H9 (cell line): ENCODE measurements at regions not wholly inside any gene's neighbourhood (a gene's known extent, or its start where the extent isn't known, plus 50 kb on each side); places are given as distances from the start of the nearest gene placed in this dataset.

Experiments used
- DNase-seq: peaks from one replicate; pipeline ENCODE4 v3.0.0-alpha.2; 2017
- H2AFZ ChIP-seq: one replicate; pipeline ENCODE4 v1.6.1; 2013; ENCODE audit warnings: mild to moderate bottlenecking, low read length, control low read depth, moderate library complexity
- H2AK5ac ChIP-seq: 2 replicates; pipeline ENCODE4 v1.6.1; 2013; ENCODE audit warnings: low read length, control low read depth, mixed read lengths; ENCODE audit not compliant: insufficient read length
- H2BK120ac ChIP-seq: one replicate; pipeline ENCODE4 v1.6.1; 2013; ENCODE audit warnings: low read depth, mild to moderate bottlenecking, low read length, control low read depth, inconsistent platforms; ENCODE audit not compliant: poor library complexity, severe bottlenecking
- H2BK12ac ChIP-seq: 2 replicates; pipeline ENCODE4 v1.6.1; 2013; ENCODE audit warnings: low read length, control low read depth, mixed read lengths, low read depth; ENCODE audit not compliant: insufficient read length
- H2BK15ac ChIP-seq: 2 replicates; pipeline ENCODE4 v1.6.1; 2013; ENCODE audit warnings: low read depth, low read length, control low read depth
- H2BK20ac ChIP-seq: one replicate; pipeline ENCODE4 v1.6.1; 2013; ENCODE audit warnings: low read depth, mild to moderate bottlenecking, low read length, control low read depth, inconsistent platforms; ENCODE audit not compliant: poor library complexity, severe bottlenecking
- H2BK5ac ChIP-seq: 2 replicates; pipeline ENCODE4 v1.6.1; 2013; ENCODE audit warnings: low read length, control low read depth, mixed read lengths; ENCODE audit not compliant: insufficient read length
- H3K14ac ChIP-seq: 2 replicates; pipeline ENCODE4 v1.6.1; 2013; ENCODE audit warnings: low read length, control low read depth; ENCODE audit not compliant: insufficient read depth
- H3K18ac ChIP-seq: 2 replicates; pipeline ENCODE4 v1.6.1; 2013; ENCODE audit warnings: low read depth, mild to moderate bottlenecking, mixed read lengths, low read length, control low read depth; ENCODE audit not compliant: insufficient read length
- H3K23ac ChIP-seq: 2 replicates; pipeline ENCODE4 v1.6.1; 2013; ENCODE audit warnings: low read length, control low read depth, mixed read lengths, low read depth; ENCODE audit not compliant: insufficient read length
- H3K23me2 ChIP-seq: 2 replicates; pipeline ENCODE4 v1.6.1; 2013; ENCODE audit warnings: low read depth, mild to moderate bottlenecking, mixed read lengths, low read length, control low read depth; ENCODE audit not compliant: insufficient read length, poor library complexity, severe bottlenecking
- H3K27ac ChIP-seq: 2 replicates; pipeline ENCODE4 v1.5.1; 2013; ENCODE audit warnings: low read length, control low read depth, mixed read lengths, low read depth; ENCODE audit not compliant: insufficient read length
- H3K27me3 ChIP-seq: 2 replicates; pipeline ENCODE4 v1.6.1; 2013; ENCODE audit warnings: low read length, control low read depth, inconsistent platforms; ENCODE audit not compliant: insufficient read depth
- H3K4ac ChIP-seq: 2 replicates; pipeline ENCODE4 v1.6.1; 2013; ENCODE audit warnings: low read depth, mild to moderate bottlenecking, control low read depth, inconsistent platforms, low read length, moderate library complexity
- H3K4me1 ChIP-seq: 2 replicates; pipeline ENCODE4 v1.6.1; 2013; ENCODE audit warnings: low read length, control low read depth, inconsistent platforms; ENCODE audit not compliant: insufficient read depth
- H3K4me2 ChIP-seq: 2 replicates; pipeline ENCODE4 v1.6.1; 2013; ENCODE audit warnings: low read length, control low read depth, mixed read lengths; ENCODE audit not compliant: insufficient read length, insufficient read depth
- H3K56ac ChIP-seq: 2 replicates; pipeline ENCODE4 v1.6.1; 2013; ENCODE audit warnings: low read depth, mild to moderate bottlenecking, mixed read lengths, low read length, control low read depth; ENCODE audit not compliant: insufficient read length
- H3K79me1 ChIP-seq: 2 replicates; pipeline ENCODE4 v1.6.1; 2013; ENCODE audit warnings: low read depth, mild to moderate bottlenecking, moderate library complexity, low read length, control low read depth, inconsistent platforms; ENCODE audit not compliant: insufficient read depth, poor library complexity, severe bottlenecking
- H3K79me2 ChIP-seq: 2 replicates; pipeline ENCODE4 v1.6.1; 2013; ENCODE audit warnings: low read length, control low read depth, inconsistent platforms; ENCODE audit not compliant: insufficient read depth
- H3K9ac ChIP-seq: 2 replicates; pipeline ENCODE4 v1.6.1; 2013; ENCODE audit warnings: low read length, control low read depth, mixed read lengths; ENCODE audit not compliant: insufficient read length; ENCODE audit errors: extremely low read depth
- H3K9me3 ChIP-seq: one replicate; pipeline ENCODE4 v1.6.1; 2013; ENCODE audit warnings: low read depth, low read length, inconsistent platforms; ENCODE audit not compliant: control insufficient read depth
- H3T11ph ChIP-seq: one replicate; pipeline ENCODE4 v1.6.1; 2013; ENCODE audit warnings: mild to moderate bottlenecking, low read length, control low read depth, inconsistent platforms
- H4K20me1 ChIP-seq: one replicate; pipeline ENCODE4 v1.6.1; 2013; ENCODE audit not compliant: control insufficient read depth, insufficient read length, insufficient read depth
- H4K5ac ChIP-seq: 2 replicates; pipeline ENCODE4 v1.6.1; 2013; ENCODE audit warnings: low read depth, mild to moderate bottlenecking, mixed read lengths, low read length, control low read depth; ENCODE audit not compliant: insufficient read length
- H4K8ac ChIP-seq: replicated peaks from 2 replicates; pipeline ENCODE4 v1.6.1; 2013; ENCODE audit warnings: low read length, control low read depth, mixed read lengths, low read depth; ENCODE audit not compliant: insufficient read length
- H4K91ac ChIP-seq: 2 replicates; pipeline ENCODE4 v1.6.1; 2013; ENCODE audit warnings: low read depth, mild to moderate bottlenecking, moderate library complexity, mixed read lengths, low read length, control low read depth; ENCODE audit not compliant: insufficient read length
- H3K27ac Mint-ChIP-seq, 3 experiments: 2 replicates in 2 of 3; 3 replicates in 1 of 3; pipeline ENCODE4 v1.8.0; 2020 to 2021; ENCODE audit warnings: mixed read lengths in 3 of 3, mild to moderate bottlenecking in 1 of 3, moderate library complexity in 1 of 3
- H3K27me3 Mint-ChIP-seq: 2 replicates; pipeline ENCODE4 v1.8.0; 2021; ENCODE audit warnings: low read depth, mild to moderate bottlenecking, moderate library complexity, mixed read lengths
- H3K36me3 Mint-ChIP-seq, 3 experiments: 2 replicates in 2 of 3; 3 replicates in 1 of 3; pipeline ENCODE4 v1.8.0; 2020 to 2021; ENCODE audit warnings: low read depth in 3 of 3, mixed read lengths in 3 of 3; ENCODE audit not compliant: insufficient read depth in 1 of 3
- H3K4me1 Mint-ChIP-seq, 2 experiments: 2 replicates each; pipeline ENCODE4 v1.8.0; 2020; ENCODE audit warnings: mixed read lengths in 2 of 2
- H3K4me3 Mint-ChIP-seq, 2 experiments: 2 replicates in 1 of 2; 3 replicates in 1 of 2; pipeline ENCODE4 v1.8.0; 2020 to 2021; ENCODE audit warnings: mild to moderate bottlenecking in 2 of 2, mixed read lengths in 2 of 2, moderate library complexity in 1 of 2
- H3K9me3 Mint-ChIP-seq, 2 experiments: 2 replicates in 1 of 2; 3 replicates in 1 of 2; pipeline ENCODE4 v1.8.0; 2020; ENCODE audit warnings: mild to moderate bottlenecking in 2 of 2, mixed read lengths in 2 of 2, moderate library complexity in 1 of 2
- CTCF ChIP-seq: fragments of 200-600 bp; sonication (generic); conservative IDR thresholded peaks from 3 replicates; pipeline ENCODE4 v1.8.0; 2021; ENCODE audit warnings: antibody characterized with exemption, mild to moderate bottlenecking
- WGBS: extraction: QIAGEN DNeasy Blood & Tissue Kit; methylation state at CpG from one replicate; pipeline ENCODE4 v1.1.7; 2013; ENCODE audit warnings: missing lambda C conversion rate, low lambda C conversion rate, mixed read lengths; ENCODE audit not compliant: insufficient read length; ENCODE audit errors: extremely low coverage; 5-methylcytosine and 5-hydroxymethylcytosine counted together

GRCh38 chr1:220375715-220376114, 103.5 kb upstream of the RAB3GAP2 start:
- Histone ChIP-seq H2BK15ac (no peak overlapping the region), H3T11ph (no peak overlapping the region), H3K23ac (no peak overlapping the region), H3K4ac (no peak overlapping the region), H2BK5ac (no peak overlapping the region), H3K56ac (no peak overlapping the region), H3K9me3 (no peaks in the 10 kb centered on the region), H3K14ac (no peak overlapping the region), H3K27me3 (no peaks in the 10 kb centered on the region), H3K4me1 (no peaks in the 10 kb centered on the region), H2AFZ (no peak overlapping the region), H3K23me2 (no peaks in the 10 kb centered on the region), H3K27ac (no peak overlapping the region), H3K79me1 (no peaks in the 10 kb centered on the region), H4K8ac (no peak overlapping the region), H3K4me2 (no peak overlapping the region), H4K5ac (no peak overlapping the region), H2BK20ac (no peak overlapping the region), H2BK120ac (no peak overlapping the region), H3K9ac (no peak overlapping the region), H3K18ac (no peak overlapping the region), H2BK12ac (no peak overlapping the region), H4K20me1 (no peaks in the 10 kb centered on the region), H4K91ac (no peak overlapping the region), H3K79me2 (no peaks in the 10 kb centered on the region), H2AK5ac (no peak overlapping the region)
- WGBS = no CpG with 5 or more reads among the region's 3 CpGs
- DNase-seq = no peak
- peaks cover 7 to 13% of the 10 kb centered on the region in 2 experiments for H3K9me3 Mint-ChIP-seq
- peaks cover 5% of the 10 kb centered on the region for H3K27me3 Mint-ChIP-seq
- H3K36me3 Mint-ChIP-seq = peaks cover 4 to 14% (median 5%) of the 10 kb centered on the region in 3 experiments; a peak in 4 of 7 replicates
- no peak for TF ChIP-seq CTCF
- H3K27ac Mint-ChIP-seq = no peak overlapping the region; a peak in 1 of 7 replicates
- peaks cover 3 to 9% of the 10 kb centered on the region in 2 experiments for H3K4me1 Mint-ChIP-seq
- H3K4me3 Mint-ChIP-seq = no peak overlapping the region
